ENCODE measurements at regions not wholly inside any gene's neighbourhood (a gene's known extent, or its start where the extent isn't known, plus 50 kb on each side); places are given as distances from the start of the nearest gene placed in this dataset.
"Not testable (repeated sequence)": the region's sequence is repeated elsewhere in the genome, so short reads cannot be mapped to it uniquely, and the experiment has no call there.

DNA sequence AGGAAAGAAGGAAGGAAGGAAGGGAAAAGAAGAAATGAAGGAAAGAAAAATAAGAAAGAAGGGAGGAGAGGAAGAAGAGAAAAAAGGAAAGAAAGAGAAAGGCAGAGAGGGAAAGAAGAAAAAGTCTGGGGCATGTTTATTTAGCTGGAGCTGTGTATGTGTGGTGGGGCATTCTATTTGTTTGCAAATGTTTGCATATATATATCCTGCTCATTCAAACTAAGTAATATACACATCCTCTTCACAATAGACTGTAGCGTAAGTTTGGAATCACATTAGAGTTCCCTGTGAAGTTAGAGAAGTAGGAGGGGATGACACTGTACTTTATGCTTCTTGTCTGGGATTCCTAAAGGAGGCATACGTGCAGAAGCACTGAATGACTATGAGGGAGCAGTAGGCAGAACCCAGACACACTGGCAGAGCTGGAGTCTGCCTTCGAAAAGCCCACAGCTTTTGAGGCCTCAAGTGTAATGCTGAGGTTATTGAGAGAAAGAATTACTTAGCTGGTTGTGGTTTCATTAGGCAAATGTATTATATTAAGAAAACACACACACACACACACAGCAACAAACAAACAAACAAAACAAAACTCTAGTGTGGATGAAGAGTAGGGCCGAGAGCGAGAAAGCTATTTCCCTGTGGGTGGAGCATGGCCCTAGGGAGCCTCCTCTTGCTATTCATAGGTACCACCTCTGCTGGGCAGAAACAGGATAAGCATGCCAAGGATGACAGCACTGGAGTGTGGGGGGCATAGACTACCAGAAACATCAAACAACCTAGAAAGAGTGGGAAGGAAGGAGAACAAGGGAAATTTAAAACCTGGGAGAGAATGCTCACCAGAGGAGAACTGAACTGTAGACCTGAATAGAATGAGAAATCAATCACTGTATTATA, 905.1 kb upstream of the NXPH2 start:
- DNase-seq, result no peak

DNA sequence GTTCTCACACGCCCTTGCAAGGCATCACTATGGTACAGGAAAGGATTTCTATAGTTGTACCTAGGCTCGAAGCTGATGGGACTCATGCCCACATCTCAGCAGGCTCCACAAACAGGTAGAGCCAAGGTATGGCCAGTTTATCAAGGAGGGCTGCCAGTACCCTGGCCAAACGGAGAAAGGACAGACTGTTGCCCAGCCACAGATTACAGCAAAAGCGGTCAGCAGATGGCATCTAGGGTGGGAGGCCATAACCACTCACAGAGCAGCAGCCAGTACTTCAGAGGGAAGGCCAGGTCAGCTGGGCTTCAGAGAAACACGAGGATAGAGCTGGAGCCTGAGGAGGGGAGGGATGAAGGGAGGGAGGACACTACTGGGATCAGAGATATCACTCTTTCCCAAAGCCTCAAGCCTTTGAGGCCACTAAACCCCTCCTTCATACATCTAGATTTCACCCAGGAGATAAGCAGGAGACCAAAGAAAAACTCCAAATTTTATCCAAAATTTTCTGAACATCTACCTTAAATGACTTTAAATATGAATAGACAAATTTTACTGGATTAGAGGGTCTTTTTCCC, 904.2 kb upstream of the NXPH2 start:
- no peak for DNase-seq

DNA sequence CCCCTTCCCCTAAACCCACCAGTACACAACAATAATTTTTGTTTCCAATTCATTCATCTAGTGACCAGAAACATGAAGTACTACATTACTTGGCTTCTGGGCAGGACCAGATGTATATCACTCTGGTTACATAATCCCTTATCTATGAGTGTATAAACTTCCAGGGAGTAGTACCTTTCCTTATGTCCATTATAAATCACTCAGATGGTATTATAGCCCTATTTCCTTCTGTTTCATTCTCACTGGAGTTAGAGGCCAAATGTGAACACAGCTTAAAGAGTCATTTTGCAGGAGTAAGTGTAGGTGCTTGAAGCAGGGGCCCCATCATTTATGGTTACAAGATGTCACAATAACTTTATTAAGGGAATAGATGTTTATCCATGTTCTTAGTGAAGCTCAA, 894.4 kb upstream of the NXPH2 start:
- no peak for DNase-seq

DNA sequence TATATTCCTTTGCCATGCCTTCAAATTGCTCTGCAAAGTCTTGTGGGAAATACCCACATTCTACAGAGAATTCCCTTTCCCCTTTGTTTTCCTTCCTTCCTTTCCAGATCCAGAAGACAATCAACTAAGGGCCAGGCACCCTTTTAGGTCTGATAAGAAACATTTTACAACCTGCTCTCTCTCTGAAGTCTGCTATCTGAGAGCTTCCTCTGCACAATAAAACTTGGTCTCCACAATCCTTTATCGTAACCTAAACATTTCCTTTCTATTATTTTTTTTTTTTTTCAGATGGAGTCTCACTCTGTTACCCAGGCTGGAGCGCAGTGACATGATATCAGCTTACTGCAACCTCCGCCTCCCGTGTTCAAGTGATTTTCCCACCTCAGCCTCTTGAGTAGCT, 893.3 kb upstream of the NXPH2 start:
- DNase-seq, result not testable (repeated sequence)

DNA sequence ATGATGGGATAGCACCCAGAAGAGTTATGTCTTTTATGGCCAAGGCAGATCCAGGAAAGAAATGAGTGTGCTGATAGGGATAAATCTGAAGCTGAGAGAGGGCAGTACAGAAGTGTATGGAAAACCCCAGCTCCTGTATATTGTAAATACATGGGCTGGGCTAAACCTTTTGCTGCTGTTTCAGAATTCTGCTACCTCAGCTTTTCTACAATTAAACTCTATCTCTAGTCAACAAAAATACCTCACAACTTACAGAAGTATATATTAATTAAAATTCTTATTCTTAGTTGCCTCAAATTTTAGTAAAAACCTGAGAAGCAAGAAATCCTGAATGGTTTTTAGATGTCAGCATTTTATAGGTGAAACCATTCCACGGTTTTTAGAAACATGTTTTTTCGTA, 889.5 kb upstream of the NXPH2 start:
- no peak for DNase-seq

DNA sequence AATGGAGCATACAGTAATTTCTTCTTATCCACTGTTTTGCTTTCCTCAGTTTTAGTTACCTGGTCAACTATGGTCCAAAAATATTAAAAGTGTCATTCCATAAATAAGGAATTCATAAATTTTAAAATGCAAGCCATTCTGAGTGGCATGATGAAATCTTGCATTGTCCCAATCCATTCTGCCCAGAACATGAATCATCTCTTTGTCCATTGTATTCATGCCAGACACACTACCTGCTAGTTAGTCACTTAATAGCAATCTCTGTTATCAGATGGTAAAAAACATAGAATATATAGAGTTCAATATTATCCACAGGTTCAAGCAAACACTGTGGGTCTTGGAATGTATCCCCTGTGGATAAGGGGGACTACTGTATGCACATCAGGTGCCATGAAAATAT, 872.2 kb upstream of the NXPH2 start:
- DNase-seq, result no peak

DNA sequence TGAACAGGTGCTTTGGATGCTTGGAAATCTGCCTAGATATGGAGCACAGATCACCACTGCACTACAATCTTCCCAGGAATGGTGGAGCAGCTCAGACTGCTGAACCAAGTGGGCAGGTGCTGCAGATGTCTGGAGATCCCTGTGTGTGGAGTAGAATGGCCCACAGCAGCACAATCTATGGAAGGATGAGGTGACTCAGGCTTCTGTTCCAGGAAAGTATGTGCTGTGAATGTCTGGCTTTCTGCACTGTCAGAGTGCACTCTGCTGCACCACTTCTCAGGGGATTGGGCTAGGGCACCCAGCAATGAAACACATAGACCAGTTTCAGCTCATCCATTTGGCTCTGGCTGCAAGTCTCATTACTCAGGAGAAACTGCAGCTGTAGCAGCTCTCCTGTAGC, 865.4 kb upstream of the NXPH2 start:
- no peak for DNase-seq

DNA sequence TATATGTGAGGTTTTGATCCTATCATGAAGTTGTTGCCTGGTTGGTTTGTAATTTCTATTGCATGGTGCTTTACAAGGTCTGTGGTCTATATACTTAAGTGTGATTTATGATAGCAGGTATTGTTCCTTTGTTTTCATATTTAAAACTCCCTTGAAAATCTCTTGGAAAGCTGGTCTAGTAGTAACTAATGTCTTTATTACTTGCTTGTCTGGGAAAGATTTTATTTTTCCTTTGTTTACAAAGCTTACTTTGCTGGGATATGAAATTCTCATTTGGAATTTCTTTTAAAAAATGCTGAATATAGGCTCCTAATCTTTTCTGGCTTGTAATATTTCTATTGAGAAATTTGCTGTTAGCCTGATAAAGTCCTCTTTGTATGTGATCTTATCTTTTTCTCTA, 862.9 kb upstream of the NXPH2 start:
- DNase-seq, result no peak

DNA sequence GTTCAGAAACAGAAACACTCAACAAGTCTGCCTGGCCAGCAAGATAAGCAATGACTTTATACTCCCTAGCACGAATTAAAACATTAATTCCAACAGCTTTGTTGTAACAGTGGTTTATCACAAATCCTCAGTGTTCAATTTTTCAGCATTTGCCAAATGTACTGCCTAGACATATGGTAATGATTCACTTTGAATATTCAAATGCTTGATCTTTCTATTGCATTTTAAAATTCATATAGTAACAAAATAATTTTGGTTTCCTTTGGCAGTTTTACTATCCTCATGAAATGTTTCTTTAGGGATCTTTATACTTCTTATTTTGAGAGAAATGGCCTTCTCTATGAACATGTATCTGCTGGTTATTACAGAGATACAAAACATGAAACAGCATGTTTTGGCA, 851.8 kb upstream of the NXPH2 start:
- no peak for DNase-seq

DNA sequence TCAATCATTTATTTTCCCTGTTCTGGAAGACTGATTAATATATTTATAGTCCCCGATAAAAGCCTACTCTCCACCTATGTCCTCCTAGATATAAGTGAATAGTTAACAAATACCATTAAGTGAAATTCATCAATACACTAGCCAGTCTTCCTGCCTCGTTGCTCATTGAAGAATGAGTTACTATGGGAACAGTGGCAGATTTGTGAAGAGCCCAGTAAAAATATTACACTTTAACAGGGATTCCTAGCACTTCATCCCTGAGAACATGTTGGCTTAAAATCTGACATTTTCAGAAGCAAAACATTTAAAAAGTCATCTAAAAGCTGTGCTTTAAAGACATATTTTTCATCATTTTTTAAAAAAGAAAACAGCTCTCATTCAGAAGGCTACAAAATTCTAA, 848.7 kb upstream of the NXPH2 start:
- DNase-seq, result no peak

DNA sequence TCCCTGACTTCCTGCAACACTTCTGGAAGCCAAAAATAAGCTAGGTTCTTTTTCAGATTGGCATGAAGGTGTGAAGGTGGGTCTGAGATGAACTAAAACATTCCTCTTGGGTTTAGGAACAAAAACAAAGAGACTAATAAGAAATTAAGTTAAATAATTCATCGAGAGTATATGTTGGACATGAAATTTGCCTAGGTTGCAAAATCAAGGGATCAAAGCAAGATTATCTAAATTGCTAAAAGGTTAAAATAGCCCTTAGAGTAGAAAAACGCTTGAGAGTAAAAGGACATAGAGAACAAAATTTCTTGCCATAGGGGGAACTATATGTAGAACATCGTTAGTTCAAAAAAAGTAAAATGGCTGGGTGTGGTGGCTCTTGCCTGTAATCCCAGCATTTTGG, 845.9 kb upstream of the NXPH2 start:
- DNase-seq, result no peak

DNA sequence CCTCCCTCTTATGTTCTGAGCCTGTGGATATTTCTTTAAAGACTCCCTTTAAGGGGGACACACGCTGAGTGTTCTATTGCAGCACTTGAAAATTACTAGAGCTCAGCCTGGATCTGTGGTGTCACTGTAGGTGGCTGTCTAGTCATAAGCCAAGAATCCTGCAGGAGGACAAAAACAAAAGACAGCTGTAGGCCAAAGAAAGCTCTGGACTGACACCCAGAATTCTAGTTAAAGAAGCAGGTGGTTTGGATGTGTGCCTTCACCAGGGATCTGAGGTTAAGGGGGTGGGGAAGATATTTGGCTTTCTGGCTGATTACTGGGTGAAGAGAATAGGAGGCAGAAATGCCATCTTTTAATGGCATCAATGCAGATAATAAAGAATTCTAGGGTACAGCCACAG, 842.5 kb upstream of the NXPH2 start:
- no peak for DNase-seq

DNA sequence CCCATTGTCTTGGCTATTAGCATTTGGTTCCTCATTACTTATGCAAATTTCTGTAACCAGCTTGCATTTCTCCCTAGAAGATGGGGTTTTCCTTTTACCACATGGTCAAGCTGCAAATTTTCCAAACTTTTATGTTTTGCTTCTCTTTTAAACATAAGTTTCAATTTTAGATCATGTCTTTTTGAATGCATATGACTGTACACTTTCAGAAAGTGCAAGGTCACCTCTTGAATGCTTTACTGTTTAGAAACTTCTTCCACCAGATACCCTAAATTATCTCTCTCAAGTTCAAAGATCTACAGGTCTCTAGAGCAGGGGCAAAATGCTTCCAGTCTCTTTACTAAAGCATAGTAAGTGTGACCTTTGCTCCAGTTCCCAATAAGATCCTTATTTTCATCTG, 837.6 kb upstream of the NXPH2 start:
- DNase-seq, result no peak

DNA sequence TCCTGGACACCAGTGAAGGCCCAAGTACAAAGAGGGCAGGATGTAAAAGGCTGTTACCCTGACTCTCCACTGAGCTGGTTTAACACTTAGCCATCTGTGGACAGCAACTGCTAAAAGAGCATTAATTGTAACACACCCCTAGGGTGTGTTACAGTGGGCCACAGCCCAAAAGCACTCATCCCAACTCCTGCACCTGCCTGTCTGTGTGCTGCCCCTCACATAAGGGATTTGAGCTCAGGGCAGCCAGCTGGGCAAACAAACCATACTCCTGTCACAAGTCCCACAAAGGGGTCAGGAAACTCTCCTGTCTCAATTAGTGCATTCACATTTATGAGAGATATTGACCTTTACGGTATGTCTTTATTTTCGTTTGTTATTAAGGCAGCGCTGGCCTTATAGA, 833.1 kb upstream of the NXPH2 start:
- DNase-seq, result no peak

DNA sequence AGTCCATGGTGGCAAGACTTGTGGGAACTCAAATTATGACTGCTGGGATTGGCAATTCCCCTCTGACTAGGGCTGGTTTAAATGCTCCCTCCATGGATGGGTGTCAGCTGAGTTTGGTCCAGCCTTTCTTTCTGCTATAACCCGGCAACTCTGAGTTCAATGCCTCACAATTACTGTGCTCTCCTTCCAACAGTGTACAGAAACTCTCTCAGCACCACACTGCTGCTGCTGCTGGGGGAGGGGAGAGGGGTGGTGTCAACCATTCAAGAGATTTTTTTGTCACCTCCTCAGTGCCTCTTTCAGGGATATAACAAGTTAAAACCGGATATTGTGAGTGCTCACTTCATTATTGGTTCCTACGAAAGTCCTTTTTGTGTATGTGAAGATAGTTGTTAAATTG, 830.3 kb upstream of the NXPH2 start:
- DNase-seq, result no peak

DNA sequence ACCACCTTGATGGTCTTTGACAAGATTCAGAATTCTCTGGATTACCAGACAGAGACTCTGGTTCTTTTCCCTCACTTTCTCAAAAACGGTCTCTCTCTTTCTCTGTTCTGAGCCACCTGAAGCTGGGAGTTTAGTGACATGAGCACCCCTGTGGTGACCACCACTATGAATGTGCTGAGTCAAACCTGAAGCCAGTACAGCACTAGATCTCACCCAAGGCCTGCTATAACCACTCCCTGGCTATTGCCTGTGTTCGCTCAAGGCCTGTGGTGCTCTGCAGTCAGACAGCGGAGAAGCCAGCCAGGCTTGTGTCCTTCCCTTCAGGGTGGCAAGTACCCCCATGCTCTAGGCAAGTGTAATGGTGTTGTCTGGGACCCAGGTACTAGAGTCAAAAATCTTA, 828.9 kb upstream of the NXPH2 start:
- DNase-seq, result no peak

DNA sequence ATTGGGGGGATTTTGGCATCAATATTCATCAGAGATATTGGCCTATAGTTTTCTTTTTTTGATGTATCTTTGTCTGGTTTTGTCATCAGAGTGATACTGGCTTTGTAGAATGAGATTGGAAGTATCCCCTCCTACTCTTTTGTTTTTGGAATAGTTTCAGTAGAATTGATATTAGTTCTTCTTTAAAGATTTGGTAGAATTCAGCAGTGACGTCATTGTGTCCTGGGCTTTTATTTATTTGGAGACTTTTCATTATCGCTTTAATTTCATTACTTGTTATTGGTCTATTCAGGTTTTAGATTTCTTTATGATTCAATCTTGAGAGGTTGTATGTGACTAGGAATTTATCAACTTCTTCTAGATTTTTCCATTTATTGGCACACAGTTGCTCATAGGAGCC, 825.5 kb upstream of the NXPH2 start:
- no peak for DNase-seq

DNA sequence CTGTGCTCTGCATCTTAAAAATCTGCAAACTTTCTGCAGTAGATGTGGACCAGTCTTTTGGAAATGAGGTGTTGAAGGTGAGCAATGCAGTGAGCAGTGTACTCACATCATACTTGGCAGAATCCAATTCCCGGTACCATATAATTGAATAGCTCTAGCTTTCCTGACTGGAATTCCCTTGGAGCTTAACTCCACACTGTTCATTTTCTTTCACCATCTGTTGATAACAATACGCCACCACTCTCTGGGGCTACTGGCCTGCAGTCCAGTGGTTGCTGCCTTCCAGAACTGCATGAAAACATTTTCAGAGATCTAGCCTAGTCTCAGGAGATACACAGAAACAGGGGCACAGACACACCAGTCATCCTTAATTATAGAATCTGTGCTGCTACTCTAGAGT, 820.0 kb upstream of the NXPH2 start:
- DNase-seq, result no peak

DNA sequence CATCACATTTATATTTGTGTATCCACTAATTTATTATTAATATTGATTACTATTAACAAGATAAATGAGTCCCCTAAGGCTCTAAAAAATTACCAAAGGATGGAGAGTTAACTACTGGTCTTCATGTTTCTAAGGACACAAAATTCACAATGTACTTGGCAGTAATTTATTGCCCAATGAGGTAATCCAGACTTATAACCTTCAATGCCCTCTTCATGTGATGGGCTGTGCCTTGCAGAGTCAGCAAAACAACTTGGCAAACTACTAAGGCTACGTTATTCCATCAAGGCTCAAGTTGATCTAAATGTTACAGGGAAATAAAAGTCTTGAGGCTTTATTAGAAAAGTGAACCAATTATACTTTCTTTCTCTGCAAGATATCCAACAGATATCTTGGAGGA, 804.9 kb upstream of the NXPH2 start:
- DNase-seq, result no peak

DNA sequence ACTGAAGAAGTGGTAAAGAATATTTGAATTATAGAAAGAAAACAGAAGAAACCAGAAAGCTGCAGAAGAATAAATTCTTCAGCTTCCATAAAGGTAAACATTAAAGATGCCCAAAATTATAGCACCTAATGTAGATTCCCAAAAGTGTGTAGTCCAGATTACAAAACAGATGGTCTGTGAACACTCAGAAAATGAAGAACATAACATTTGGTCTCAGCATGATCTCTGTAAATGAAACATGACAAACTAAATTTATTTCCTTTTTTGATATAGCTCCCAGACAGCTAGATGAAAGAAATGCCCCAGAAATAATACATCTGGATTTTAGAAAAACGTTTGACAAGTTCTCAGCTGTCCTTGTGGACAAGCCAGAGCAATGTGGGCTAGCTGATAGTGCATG, 794.2 kb upstream of the NXPH2 start:
- DNase-seq, result no peak

DNA sequence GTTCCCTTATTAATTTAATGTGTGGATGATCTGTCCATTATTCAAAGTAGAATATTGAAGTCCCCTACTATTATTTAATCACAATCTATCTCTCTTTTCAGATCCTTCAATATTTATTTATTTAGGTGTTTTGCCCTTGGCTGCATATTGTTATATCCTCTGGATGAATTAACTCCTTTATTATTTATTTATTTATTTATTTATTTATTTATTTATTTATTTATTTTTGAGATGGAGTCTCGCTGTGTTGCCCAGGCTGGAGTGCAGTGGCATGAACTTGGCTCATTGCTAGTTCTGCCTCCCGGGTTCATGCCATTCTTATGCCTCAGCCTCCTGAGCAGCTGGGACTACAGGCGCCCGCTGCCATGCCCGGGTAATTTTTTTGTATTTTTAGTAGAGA, 776.6 kb upstream of the NXPH2 start:
- no peak for DNase-seq

DNA sequence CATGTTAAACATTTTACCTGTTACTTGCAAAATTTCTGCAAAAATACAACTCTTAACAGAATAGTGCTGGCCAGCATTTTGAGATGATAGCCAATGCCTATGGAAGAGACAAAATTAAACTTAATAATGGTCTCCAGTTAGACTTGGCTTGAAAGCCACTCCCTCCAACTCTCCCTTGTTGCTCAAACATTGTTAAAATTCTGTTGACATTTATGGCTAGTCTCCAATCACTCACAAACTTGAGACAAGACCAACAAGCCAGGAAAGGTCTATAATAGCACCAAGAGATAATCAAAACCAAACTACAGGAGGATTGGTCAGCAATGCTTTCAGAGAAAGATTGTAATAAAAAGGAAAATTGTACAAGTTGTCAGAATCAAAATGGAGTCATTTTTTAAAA, 770.7 kb upstream of the NXPH2 start:
- no peak for DNase-seq

DNA sequence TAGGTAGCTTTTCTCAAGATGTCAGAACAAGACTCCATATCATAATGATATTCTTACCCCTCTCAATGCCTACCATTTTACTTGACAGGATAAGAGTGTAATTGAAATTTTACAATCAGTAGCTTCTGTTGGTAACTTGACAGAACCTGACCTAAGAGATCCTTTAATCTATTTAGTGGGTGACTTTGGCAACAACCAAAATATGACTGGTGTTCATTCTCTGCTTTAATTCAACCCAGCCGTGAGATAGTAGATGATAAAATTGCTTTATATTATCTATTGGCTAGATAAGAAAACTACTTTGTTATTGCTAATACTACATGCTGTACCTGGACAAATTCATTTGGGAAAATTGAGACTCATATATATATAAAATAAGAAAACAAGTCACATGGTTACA, 770.2 kb upstream of the NXPH2 start:
- DNase-seq, result no peak

DNA sequence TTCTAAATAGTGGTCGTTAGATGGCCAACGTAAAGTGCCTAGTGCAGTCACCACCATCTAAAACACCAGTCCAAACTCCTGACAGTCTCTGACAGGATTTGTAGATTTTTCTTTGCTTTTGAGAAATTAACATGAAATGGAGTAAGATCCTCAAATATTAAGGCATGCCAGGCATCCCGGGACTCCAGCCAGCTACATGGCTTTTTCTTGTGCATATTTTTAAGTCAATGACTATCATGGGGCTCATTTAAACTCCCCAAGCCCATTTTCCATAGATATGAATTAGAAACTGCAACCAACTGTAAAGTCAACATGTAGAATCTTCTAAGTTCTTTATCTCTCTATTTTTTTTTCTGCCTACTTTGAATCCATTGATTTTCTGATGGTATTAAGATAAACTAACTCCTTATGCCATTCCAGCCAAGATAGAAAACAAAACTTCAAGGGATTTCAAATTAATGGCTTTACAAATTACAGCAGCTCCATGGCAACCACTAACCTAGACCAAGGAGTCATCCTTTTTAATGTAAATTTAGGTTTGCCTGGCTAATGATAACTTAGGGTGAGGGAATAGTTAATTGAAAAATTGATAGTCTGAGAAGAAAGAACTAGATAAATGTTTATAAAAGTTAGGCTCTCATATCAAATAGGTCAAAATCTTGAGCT, 764.1 kb upstream of the NXPH2 start:
- DNase-seq, result no peak

Measured in inflammatory macrophage (primary cell).